Chondrocyte (in vitro differentiated cells): ENCODE measurements at regions not wholly inside any gene's neighbourhood (a gene's known extent, or its start where the extent isn't known, plus 50 kb on each side); places are given as distances from the start of the nearest gene placed in this dataset.

Experiments
- DNase-seq: peaks from one replicate; pipeline ENCODE4 v3.0.0; 2021; ENCODE audit warnings: mixed read lengths, low spot score
- H3K27ac Mint-ChIP-seq: one replicate; pipeline ENCODE4 v1.8.0; 2021; ENCODE audit warnings: mild to moderate bottlenecking, moderate library complexity, mixed read lengths; ENCODE audit not compliant: unreplicated experiment
- H3K27me3 Mint-ChIP-seq: 2 replicates; pipeline ENCODE4 v1.8.0; 2021; ENCODE audit warnings: low read depth, mixed read lengths
- H3K36me3 Mint-ChIP-seq: 2 replicates; pipeline ENCODE4 v1.8.0; 2021; ENCODE audit warnings: low read depth, mixed read lengths
- H3K4me1 Mint-ChIP-seq: 2 replicates; pipeline ENCODE4 v1.8.0; 2021; ENCODE audit warnings: low read depth, mild to moderate bottlenecking, mixed read lengths
- H3K4me3 Mint-ChIP-seq: one replicate; pipeline ENCODE4 v1.8.0; 2021; ENCODE audit warnings: mild to moderate bottlenecking, moderate library complexity, mixed read lengths; ENCODE audit not compliant: unreplicated experiment
- H3K9me3 Mint-ChIP-seq: 2 replicates; pipeline ENCODE4 v1.8.0; 2021; ENCODE audit warnings: low read depth, mixed read lengths
- TF ChIP-seq, protein P1 (sequence below): fragments of 200-600 bp; sonication (generic); IDR thresholded peaks from 2 replicates; pipeline ENCODE4 v1.5.0; 2021; ENCODE audit warnings: antibody characterized with exemption, mild to moderate bottlenecking, moderate library complexity

DNA sequence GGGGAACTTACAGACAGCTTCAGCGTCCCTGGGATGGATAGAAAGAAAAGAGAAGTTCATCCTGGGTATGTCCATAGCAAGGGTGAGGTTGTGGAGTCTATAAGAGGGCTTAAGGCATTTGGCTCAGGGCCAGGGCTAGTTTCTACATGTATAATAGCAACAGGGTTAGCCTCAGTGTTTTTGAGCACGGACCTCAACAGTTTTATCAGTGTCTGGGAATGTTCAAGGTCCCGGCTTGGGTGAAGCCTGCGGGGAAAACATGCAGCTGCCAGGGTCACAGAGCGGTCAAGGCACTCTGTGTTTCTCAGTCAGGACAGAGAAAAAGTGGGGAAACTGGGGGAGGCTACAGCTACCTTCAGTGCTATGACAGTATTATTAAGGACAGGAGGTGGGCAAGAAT, 427.7 kb upstream of the HS6ST1 start:
- no peak overlapping the region for H3K4me3 Mint-ChIP-seq
- H3K4me1 Mint-ChIP-seq = peaks cover 63% of the 10 kb centered on the region
- TF ChIP-seq, protein P1, sequence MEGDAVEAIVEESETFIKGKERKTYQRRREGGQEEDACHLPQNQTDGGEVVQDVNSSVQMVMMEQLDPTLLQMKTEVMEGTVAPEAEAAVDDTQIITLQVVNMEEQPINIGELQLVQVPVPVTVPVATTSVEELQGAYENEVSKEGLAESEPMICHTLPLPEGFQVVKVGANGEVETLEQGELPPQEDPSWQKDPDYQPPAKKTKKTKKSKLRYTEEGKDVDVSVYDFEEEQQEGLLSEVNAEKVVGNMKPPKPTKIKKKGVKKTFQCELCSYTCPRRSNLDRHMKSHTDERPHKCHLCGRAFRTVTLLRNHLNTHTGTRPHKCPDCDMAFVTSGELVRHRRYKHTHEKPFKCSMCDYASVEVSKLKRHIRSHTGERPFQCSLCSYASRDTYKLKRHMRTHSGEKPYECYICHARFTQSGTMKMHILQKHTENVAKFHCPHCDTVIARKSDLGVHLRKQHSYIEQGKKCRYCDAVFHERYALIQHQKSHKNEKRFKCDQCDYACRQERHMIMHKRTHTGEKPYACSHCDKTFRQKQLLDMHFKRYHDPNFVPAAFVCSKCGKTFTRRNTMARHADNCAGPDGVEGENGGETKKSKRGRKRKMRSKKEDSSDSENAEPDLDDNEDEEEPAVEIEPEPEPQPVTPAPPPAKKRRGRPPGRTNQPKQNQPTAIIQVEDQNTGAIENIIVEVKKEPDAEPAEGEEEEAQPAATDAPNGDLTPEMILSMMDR = no peak
- H3K27ac Mint-ChIP-seq = peak overlapping the region; percentile 74
- no peaks in the 10 kb centered on the region for H3K9me3 Mint-ChIP-seq
- no peak for DNase-seq
- no peaks in the 10 kb centered on the region for H3K27me3 Mint-ChIP-seq
- no peaks in the 10 kb centered on the region for H3K36me3 Mint-ChIP-seq

DNA sequence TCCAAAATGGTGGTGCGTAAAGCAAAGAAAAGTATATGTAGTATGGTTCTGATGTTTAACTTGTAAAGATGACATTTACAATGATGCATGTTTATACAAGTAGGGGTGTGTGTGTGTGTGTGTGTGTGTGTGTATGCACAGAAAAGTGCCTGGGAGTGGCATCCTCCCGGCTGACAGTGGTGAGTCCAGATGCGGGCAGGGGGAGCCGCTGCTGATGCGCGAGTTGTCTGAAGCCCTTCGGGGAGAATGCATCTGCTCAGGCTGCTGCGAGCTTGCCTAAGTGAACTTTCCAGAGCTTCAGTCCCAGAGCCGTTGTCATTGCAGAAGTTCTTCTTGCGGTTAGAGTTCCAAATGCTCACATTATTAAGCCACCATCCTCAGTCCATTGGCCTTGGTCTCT, 429.7 kb upstream of the HS6ST1 start:
- no peak overlapping the region for H3K27ac Mint-ChIP-seq
- H3K4me3 Mint-ChIP-seq = no peak overlapping the region
- TF ChIP-seq, protein P1 = no peak
- no peaks in the 10 kb centered on the region for H3K9me3 Mint-ChIP-seq
- DNase-seq = no peak
- no peaks in the 10 kb centered on the region for H3K36me3 Mint-ChIP-seq
- H3K4me1 Mint-ChIP-seq = peaks cover 70% of the 10 kb centered on the region
- no peaks in the 10 kb centered on the region for H3K27me3 Mint-ChIP-seq

DNA sequence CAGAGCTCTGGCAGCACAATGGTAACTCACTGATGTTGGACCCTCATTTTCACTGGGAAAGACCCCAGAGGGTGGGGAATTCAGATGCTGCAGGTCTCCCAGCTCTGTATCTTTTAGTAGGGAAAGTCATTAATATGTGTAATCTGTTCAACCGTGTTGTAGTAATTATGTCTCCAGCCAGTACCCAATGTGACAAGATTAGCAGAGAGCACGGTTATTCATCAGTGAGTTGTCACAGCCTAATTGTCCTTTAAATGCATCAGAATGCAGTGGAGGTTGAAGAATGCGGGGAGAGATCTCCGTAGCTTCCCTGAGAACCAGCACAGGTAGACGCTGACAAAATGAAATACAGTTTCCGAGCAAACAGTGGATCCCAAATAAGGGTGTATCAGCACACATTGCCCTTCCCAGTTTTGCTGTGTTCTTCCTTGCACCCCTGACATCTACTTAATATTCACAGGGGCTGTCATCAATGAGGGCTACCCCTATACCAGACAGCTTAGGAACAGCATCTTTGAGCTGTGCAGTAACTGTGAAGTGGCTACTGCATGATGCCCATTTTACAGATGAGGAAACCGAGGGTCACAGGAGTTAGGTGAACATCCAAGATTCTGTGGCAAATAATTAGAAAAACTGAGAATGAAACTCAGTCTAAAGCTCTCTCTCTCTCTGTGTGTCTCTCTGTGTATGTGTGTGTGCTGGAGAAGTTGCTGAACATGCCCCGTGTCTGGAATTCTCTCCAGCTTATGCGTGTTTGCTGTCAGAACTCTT, 430.4 kb upstream of the HS6ST1 start:
- no peaks in the 10 kb centered on the region for H3K36me3 Mint-ChIP-seq
- TF ChIP-seq, protein P1 = no peak
- DNase-seq = no peak
- H3K4me1 Mint-ChIP-seq = peaks cover 77% of the 10 kb centered on the region
- H3K27me3 Mint-ChIP-seq = no peaks in the 10 kb centered on the region
- no peaks in the 10 kb centered on the region for H3K9me3 Mint-ChIP-seq
- no peak overlapping the region for H3K27ac Mint-ChIP-seq
- no peak overlapping the region for H3K4me3 Mint-ChIP-seq

DNA sequence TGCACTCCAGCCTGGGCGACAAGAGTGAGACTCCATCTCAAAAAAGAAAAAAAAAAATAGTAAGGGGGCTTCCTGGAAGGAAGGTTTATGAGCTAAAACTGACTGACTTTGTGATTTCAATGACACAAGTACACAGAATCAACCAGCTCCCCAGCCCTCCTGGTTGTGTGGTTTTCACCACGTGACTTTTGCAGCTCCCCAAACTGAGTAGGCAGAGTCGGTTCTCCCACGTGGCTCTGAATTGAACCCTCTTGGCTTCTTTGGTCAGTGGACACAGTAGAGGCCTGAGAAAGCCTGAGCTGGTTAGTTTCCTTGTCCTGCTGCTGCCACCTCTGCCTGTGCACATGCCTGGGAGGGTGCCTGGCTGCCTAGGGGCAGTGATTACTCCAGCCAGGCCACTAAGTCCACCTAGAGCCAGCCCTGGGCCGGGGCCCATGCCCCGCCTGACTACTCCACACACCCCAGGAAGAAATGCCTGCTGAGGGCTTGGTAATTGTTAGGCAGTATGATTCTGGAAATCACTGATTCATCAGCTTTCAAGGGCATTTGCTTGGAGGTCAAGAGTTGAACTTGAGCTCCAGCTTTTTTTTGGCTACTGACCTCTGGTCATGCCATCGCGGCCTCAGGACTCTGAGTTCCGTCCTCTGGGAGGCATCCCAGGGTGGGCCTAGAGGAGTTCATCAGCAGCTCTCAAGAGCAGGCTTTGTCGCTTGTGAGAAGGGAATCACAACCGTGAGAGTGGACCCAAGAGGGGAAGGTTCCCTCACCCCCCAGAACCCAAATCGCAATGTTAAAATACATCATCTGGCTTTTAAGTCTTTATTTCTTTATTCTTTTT, 431.9 kb upstream of the HS6ST1 start:
- peaks cover 77% of the 10 kb centered on the region for H3K4me1 Mint-ChIP-seq
- TF ChIP-seq, protein P1 = no peak
- H3K27me3 Mint-ChIP-seq = no peaks in the 10 kb centered on the region
- no peak overlapping the region for H3K4me3 Mint-ChIP-seq
- no peaks in the 10 kb centered on the region for H3K36me3 Mint-ChIP-seq
- no peak for DNase-seq
- H3K27ac Mint-ChIP-seq = no peak overlapping the region
- H3K9me3 Mint-ChIP-seq = no peaks in the 10 kb centered on the region

DNA sequence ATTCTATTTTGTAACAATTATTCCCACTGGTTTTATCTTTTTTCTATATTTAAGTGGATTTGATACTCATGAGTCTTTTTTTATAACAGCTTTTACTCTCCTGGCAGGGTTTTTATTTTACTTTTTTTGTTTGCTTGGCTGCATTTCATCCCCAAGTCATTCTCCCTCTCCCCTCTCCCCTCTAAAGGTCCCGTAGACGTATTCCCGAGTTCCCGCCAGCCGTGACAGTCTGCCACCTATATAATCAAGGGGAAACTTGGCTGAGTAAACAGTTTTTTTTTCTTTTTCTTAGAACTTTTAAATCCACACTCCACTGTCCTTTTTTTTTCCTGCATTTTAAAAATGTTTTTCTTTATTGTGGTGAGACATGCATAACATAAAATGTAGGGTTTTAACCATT, 433.1 kb upstream of the HS6ST1 start:
- Mint-ChIP-seq H3K4me3 (no peak overlapping the region), H3K36me3 (no peaks in the 10 kb centered on the region), H3K27ac (peak overlapping the region; percentile 72)

More for the DNA sequence above, 433.1 kb upstream of the HS6ST1 start:
- H3K4me1 Mint-ChIP-seq = peaks cover 75% of the 10 kb centered on the region
- DNase-seq = no peak
- no peaks in the 10 kb centered on the region for H3K27me3 Mint-ChIP-seq
- H3K9me3 Mint-ChIP-seq = no peaks in the 10 kb centered on the region
- TF ChIP-seq, protein P1 = no peak
